Transverse colon (tissue), 4 donors: ENCODE measurements at regions not wholly inside any gene's neighbourhood (a gene's known extent, or its start where the extent isn't known, plus 50 kb on each side); places are given as distances from the start of the nearest gene placed in this dataset.

Source experiments
- EP300 ChIP-seq: sonication (generic); formaldehyde crosslinking; IDR thresholded peaks from one replicate; pipeline ENCODE4 v1.6.1; 2017; ENCODE audit warnings: antibody characterized with exemption, low read depth
- POLR2AphosphoS5 ChIP-seq, 3 donors: sonication (generic); formaldehyde crosslinking; IDR thresholded peaks; one replicate each; pipeline ENCODE4 v1.6.1; 2016; ENCODE audit warnings: antibody characterized with exemption in 3 of 3
- TF ChIP-seq, protein P1 (sequence below), 5 experiments: fragments of 200-600 bp in 3 of 5; fragments of 450-650 bp in 2 of 5; sonication (generic) in 3 of 5; IDR thresholded peaks; 1 replicate in 2 of 5; 2 replicates in 3 of 5; pipeline ENCODE4 v1.5.1; 2016 to 2017; ENCODE audit warnings: antibody characterized with exemption in 5 of 5, inconsistent platforms in 3 of 5, mild to moderate bottlenecking in 2 of 5, moderate library complexity in 1 of 5

GRCh38 chr10:129233351-129234148, 233.5 kb upstream of the MGMT start:
- TF ChIP-seq, protein P1, sequence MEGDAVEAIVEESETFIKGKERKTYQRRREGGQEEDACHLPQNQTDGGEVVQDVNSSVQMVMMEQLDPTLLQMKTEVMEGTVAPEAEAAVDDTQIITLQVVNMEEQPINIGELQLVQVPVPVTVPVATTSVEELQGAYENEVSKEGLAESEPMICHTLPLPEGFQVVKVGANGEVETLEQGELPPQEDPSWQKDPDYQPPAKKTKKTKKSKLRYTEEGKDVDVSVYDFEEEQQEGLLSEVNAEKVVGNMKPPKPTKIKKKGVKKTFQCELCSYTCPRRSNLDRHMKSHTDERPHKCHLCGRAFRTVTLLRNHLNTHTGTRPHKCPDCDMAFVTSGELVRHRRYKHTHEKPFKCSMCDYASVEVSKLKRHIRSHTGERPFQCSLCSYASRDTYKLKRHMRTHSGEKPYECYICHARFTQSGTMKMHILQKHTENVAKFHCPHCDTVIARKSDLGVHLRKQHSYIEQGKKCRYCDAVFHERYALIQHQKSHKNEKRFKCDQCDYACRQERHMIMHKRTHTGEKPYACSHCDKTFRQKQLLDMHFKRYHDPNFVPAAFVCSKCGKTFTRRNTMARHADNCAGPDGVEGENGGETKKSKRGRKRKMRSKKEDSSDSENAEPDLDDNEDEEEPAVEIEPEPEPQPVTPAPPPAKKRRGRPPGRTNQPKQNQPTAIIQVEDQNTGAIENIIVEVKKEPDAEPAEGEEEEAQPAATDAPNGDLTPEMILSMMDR (IDR thresholded peaks at IDR 0.05) = no peak
- no peak for TF ChIP-seq EP300
- no peak for TF ChIP-seq POLR2AphosphoS5 (IDR thresholded peaks at IDR 0.05)
